RWPE1 (cell line): ENCODE measurements at regions not wholly inside any gene's neighbourhood (a gene's known extent, or its start where the extent isn't known, plus 50 kb on each side); places are given as distances from the start of the nearest gene placed in this dataset.

ENCODE experiments used
- CTCF ChIA-PET: fragments of 350-600 bp; sonication (Branson Sonifier 250); formaldehyde crosslinking; extraction: SDS; loops from one replicate; lab custom pipeline; 2021; lab: Yijun Ruan, JAX
- POLR2A ChIA-PET: fragments of 400-600 bp; formaldehyde crosslinking; extraction: SDS; loops from one replicate; lab custom pipeline; 2020; ENCODE audit warnings: antibody characterized with exemption; ENCODE audit not compliant: low non-redundant PET; lab: Yijun Ruan, JAX
- DNase-seq: peaks from one replicate; pipeline ENCODE4 v3.0.0; 2012; ENCODE audit warnings: low spot score
- H3K27ac ChIP-seq: fragments of 450-650 bp; 2 replicates; pipeline ENCODE4 v1.5.1; 2017
- CTCF ChIP-seq: fragments of 450-650 bp; conservative IDR thresholded peaks from 2 replicates; pipeline ENCODE4 v1.5.1; 2017; ENCODE audit warnings: low read depth, mild to moderate bottlenecking

GRCh38 chr2:217727801-217728200 lies 275.0 kb downstream of the TNS1 start:
- POLR2A ChIA-PET = no interaction called here

GRCh38 chr2:217725409-217725808 lies 277.4 kb downstream of the TNS1 start:
- POLR2A ChIA-PET = no interaction called here
- CTCF ChIA-PET = interaction anchor here (0.6 kb wide), 2 partner anchors 75 to 174 kb away, joined by 4 to 5 read pairs; no protein-coding TSS in a partner anchor
- DNase-seq = no peak
- no peak for TF ChIP-seq CTCF
- H3K27ac ChIP-seq = no peak overlapping the region

More at GRCh38 chr2:217727801-217728200, 275.0 kb downstream of the TNS1 start:
- no peak for DNase-seq
- CTCF ChIA-PET = interaction anchor here (0.6 kb wide), 1 partner anchor 72 kb away, joined by 3 read pairs; no protein-coding TSS in a partner anchor
- H3K27ac ChIP-seq = no peak overlapping the region
- no peak for TF ChIP-seq CTCF

GRCh38 chr2:217724471-217724870 lies 278.3 kb downstream of the TNS1 start:
- CTCF ChIA-PET = interaction anchor here (1.2 kb wide), 1 partner anchor 12 kb away, joined by 3 read pairs; no protein-coding TSS in a partner anchor
- no peak for TF ChIP-seq CTCF
- H3K27ac ChIP-seq = no peak overlapping the region
- no peak for DNase-seq
- POLR2A ChIA-PET = no interaction called here

- CTCF ChIA-PET = interaction anchor here (0.7 to 1.7 kb wide), 4 partner anchors 11 to 32 kb away, joined by 3 to 12 read pairs (median 3); no protein-coding TSS in a partner anchor
- TF ChIP-seq CTCF = no peak
- POLR2A ChIA-PET = no interaction called here
- no peak for DNase-seq
- no peak overlapping the region for H3K27ac ChIP-seq
These were observed 278.8 kb downstream of the TNS1 start for GRCh38 chr2:217723981-217724380.

- ChIA-PET POLR2A (no interaction called here), CTCF (interaction anchor here (0.7 to 1.7 kb wide), 3 partner anchors 10 to 33 kb away, joined by 3 to 12 read pairs (median 3); no protein-coding TSS in a partner anchor)
- no peak overlapping the region for H3K27ac ChIP-seq
- no peak for TF ChIP-seq CTCF
- no peak for DNase-seq
These were observed 279.8 kb downstream of the TNS1 start for GRCh38 chr2:217722883-217723472.

- DNase-seq = no peak
- no peak overlapping the region for H3K27ac ChIP-seq
- POLR2A ChIA-PET = no interaction called here
- CTCF ChIA-PET = no interaction called here
- TF ChIP-seq CTCF = no peak
These were observed 285.1 kb downstream of the TNS1 start for GRCh38 chr2:217717646-217718045.
